ENCODE measurements at regions not wholly inside any gene's neighbourhood (a gene's known extent, or its start where the extent isn't known, plus 50 kb on each side); places are given as distances from the start of the nearest gene placed in this dataset.

GRCh38 chr15:94536549-94536948 lies 305.2 kb downstream of the MCTP2 start:
- no peak for DNase-seq (ENCODE audit: low read depth in 1 of 2, low spot score in 2 of 2)
- Histone ChIP-seq H3K14ac (ENCODE audit: insufficient read length) (no peak overlapping the region), H2BK20ac (ENCODE audit: low read length) (no peak overlapping the region), H2BK15ac (ENCODE audit: low read length) (no peak overlapping the region), H3K4me3 (ENCODE audit: extremely low read depth in 1 of 4, insufficient read depth in 2 of 4, low read depth in 3 of 4, low read length in 4 of 4) (no peak overlapping the region), H3K9ac (replicated peaks in 1 of 4; ENCODE audit: extremely low read depth in 1 of 4, low read depth in 3 of 4, low read length in 3 of 4) (no peak overlapping the region), H3K4ac (replicated peaks; ENCODE audit: insufficient read length, low read depth, low read length) (no peak overlapping the region), H3K4me2 (ENCODE audit: insufficient read depth in 1 of 2, low read depth in 2 of 2, low read length in 2 of 2) (no peak overlapping the region), H4K20me1 (replicated peaks in 1 of 2; ENCODE audit: control insufficient read depth in 1 of 2, insufficient read depth in 2 of 2, low read length in 2 of 2) (no peaks in the 10 kb centered on the region), H2BK12ac (ENCODE audit: low read depth, low read length) (no peak overlapping the region), H3K9me3 (ENCODE audit: insufficient read depth in 2 of 2, low read depth in 1 of 2, low read length in 1 of 2) (no peaks in the 10 kb centered on the region; a peak in 1 of 4 replicates), H3K23me2 (ENCODE audit: low read depth, low read length) (no peaks in the 10 kb centered on the region), H3K79me1 (ENCODE audit: low read depth, low read length) (no peaks in the 10 kb centered on the region), H3K36me3 (ENCODE audit: control insufficient read depth in 2 of 4, insufficient read depth in 4 of 4, low read length in 3 of 4) (no peaks in the 10 kb centered on the region), H3K56ac (replicated peaks; ENCODE audit: insufficient read length, low read depth, low read length) (no peak overlapping the region), H2BK120ac (replicated peaks; ENCODE audit: low read depth, low read length) (no peak overlapping the region), H3K27me3 (replicated peaks in 1 of 4; ENCODE audit: control insufficient read depth in 3 of 4, extremely low read depth in 1 of 4, insufficient read depth in 3 of 4, low read length in 3 of 4) (peaks cover 0 to 2% (median 0%) of the 10 kb centered on the region in 4 experiments; a peak in 1 of 7 replicates), H2BK5ac (ENCODE audit: low read depth, low read length) (no peak overlapping the region), H4K5ac (ENCODE audit: insufficient read length, low read depth, low read length) (no peak overlapping the region), H3K27ac (ENCODE audit: low read depth, low read length) (no peak overlapping the region), H2AFZ (ENCODE audit: low read length) (no peak overlapping the region), H3K18ac (ENCODE audit: extremely low read depth, low read length) (no peak overlapping the region), H4K8ac (ENCODE audit: extremely low read depth, insufficient read depth, low read length) (no peak overlapping the region), H3K23ac (ENCODE audit: insufficient read length) (no peak overlapping the region), H3K79me2 (ENCODE audit: control insufficient read depth in 1 of 2, insufficient read depth in 2 of 2, low read length in 2 of 2) (no peaks in the 10 kb centered on the region), H2AK5ac (ENCODE audit: low read depth, low read length) (no peak overlapping the region), H3K4me1 (replicated peaks in 1 of 4; ENCODE audit: control insufficient read depth in 3 of 4, insufficient read depth in 4 of 4, low read length in 3 of 4) (peaks cover 0 to 4% (median 3%) of the 10 kb centered on the region in 4 experiments; a peak in 2 of 7 replicates), H4K91ac (replicated peaks; ENCODE audit: insufficient read length, low read length) (no peak overlapping the region)
- 86% methylated on average over 3 of the region's 3 CpGs; no CpG with 5 or more reads in 1 of the 2 experiments for WGBS, 2 experiments (ENCODE audit: extremely low coverage in 1 of 2, insufficient coverage in 1 of 2, insufficient read length in 1 of 2, insufficient replicate concordance in 2 of 2, low coverage in 1 of 2, low lambda C conversion rate in 2 of 2, missing lambda C conversion rate in 1 of 2)
- ChIA-PET CTCF (ENCODE audit: partially characterized antibody) (interaction anchor here (2.5 to 7.6 kb wide), 2 partner anchors 11 kb away, joined by 7 to 46 read pairs; no protein-coding TSS in a partner anchor), POLR2A (ENCODE audit: partially characterized antibody) (no interaction called here)
- FAIRE-seq, result no peak
- no peak for TF ChIP-seq RXRA (IDR thresholded peaks at IDR 0.05; ENCODE audit: insufficient read depth, low read depth, low read length)
- no peak for TF ChIP-seq HDAC6 (IDR thresholded peaks at IDR 0.05; ENCODE audit: low read depth, low read length)
- no peak for TF ChIP-seq BACH1 (IDR thresholded peaks at IDR 0.05; ENCODE audit: low read length)
- no peak for TF ChIP-seq SRF (IDR thresholded peaks at IDR 0.05; ENCODE audit: low read depth, low read length)
- TF ChIP-seq YY1 (IDR thresholded peaks at IDR 0.05; ENCODE audit: low read depth, low read length), result no peak
- no peak for TF ChIP-seq E2F6 (IDR thresholded peaks at IDR 0.05)
- TF ChIP-seq USF2 (IDR thresholded peaks at IDR 0.05; ENCODE audit: low read length), result no peak
- TF ChIP-seq JUN (IDR thresholded peaks at IDR 0.05; ENCODE audit: low read depth, low read length), result no peak
- TF ChIP-seq MAFK (IDR thresholded peaks at IDR 0.05; ENCODE audit: low read depth, low read length), result no peak
- TF ChIP-seq SIN3A (conservative IDR thresholded peaks at IDR 0.05 in 1 of 2, IDR thresholded peaks at IDR 0.05 in 1 of 2; ENCODE audit: low read depth in 1 of 2, low read length in 2 of 2), result no peak
- TF ChIP-seq SAP30 (IDR thresholded peaks at IDR 0.05; ENCODE audit: insufficient read depth, insufficient replicate concordance, low read length), result no peak
- no peak for TF ChIP-seq CHD1 (IDR thresholded peaks at IDR 0.05; ENCODE audit: low read depth, low read length)
- no peak for TF ChIP-seq SP1 (IDR thresholded peaks at IDR 0.05; ENCODE audit: low read depth, low read length)

Measured in H1 (cell line).